Activated CD4-positive, alpha-beta T cell treated with anti-CD3 and anti-CD28 coated beads for 4 hours (primary cell): ENCODE measurements at regions not wholly inside any gene's neighbourhood (a gene's known extent, or its start where the extent isn't known, plus 50 kb on each side); places are given as distances from the start of the nearest gene placed in this dataset.

Experiments
- DNase-seq, 2 donors: peaks; one replicate each; pipeline ENCODE4 v3.0.0-alpha.2; 2020

DNA sequence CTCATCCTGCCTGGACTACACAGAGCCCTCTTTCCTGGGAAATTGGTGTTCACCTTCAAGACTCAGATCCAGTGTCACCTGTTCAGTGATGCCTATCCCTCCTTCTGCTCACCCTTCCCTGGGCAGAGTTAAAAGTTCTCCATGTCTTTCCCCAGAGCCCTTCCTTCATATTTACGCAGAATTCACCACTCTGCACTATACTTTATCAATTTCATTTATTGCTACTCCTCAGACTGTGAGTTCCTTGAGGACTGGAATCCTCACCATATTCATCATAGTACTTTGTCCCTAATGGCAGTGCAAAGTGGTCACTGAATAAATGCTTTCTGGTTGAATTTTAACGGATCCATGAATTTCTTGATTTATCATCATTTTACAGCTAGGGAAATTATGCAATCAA, 300.0 kb downstream of the CHRM3 start:
- DNase-seq = no peak

DNA sequence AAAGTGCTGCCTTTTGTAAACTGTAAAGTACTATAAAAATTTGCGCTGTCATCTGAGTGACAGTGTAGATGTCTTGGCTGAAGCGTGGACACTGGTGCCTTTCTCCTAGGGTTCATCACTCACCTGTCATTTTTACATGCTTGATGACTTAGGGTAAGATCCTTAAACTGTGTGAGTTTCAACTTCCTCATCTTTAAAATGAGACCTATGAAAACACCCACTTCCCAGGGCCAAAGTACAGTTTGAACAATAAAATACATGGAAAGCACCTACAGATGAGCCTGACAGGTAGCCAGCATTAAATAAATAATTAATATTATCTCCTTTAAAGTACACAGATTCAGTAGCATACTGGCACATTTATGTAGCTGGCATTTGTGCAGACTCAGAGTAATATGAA, 309.9 kb downstream of the CHRM3 start:
- DNase-seq = no peak

DNA sequence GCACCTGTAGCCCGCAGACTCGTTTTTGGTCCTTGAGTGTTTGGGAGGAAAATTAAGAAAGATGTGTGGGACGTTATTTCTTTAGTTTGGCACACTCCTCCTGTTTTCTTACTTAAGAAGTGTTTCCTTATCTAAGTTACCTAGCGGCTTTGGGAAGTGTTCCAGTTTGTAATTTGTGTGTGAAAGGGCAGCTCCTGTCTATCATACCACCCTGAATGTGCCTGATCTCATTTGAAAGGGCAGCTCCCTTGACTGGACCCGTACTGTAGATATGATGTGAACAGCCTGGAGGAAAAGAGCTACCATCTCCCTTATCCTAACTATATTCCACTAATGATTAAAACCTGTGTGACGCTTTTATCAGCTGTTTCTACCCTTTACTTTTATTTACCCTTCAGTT, 314.3 kb downstream of the CHRM3 start:
- DNase-seq = no peak

DNA sequence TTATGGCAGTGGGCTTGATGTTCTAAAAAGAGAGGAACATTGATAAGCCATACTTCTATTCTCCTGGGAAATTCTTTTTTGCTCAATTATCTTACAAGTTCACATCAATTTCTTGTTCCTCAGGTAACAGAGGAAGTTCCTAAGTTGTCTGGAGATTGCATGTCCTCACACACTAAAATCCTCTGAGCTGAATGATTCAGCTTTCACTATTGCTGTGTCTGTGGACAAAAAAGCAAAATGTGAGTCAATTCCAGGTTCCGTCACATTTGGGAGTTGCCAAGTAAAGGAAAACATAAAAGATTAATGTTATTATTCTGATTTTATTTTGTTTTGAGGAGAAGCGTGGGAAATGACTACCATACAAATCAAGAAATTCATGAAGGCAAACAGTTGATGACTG, 316.7 kb downstream of the CHRM3 start:
- DNase-seq = no peak

DNA sequence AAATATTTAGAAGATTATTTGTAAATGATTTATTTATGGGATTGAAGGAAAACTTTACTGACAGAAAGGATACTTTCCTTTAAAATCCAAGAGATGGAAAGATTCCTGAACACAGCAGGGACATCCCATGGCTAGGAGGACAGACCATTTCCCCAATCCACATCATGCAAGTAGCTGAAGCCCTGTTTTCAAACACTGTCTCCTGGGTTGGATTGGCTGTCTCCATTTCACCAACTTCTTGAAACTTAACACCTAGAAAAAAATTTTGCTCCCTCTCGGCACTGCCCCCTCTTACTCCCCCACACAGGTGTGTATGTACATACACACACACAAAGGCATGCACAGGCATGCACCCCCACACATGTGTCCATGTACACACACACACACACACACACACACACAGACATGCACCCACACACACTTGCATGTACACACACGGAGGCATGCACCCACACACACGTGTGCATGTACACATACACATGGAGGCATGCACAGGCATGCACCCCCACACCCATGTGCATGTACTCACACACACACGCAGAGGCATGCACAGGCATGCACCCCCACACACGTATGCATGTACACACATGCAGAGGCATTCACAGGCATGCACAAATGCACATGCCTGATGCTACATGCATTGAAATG, 320.0 kb downstream of the CHRM3 start:
- no peak for DNase-seq

DNA sequence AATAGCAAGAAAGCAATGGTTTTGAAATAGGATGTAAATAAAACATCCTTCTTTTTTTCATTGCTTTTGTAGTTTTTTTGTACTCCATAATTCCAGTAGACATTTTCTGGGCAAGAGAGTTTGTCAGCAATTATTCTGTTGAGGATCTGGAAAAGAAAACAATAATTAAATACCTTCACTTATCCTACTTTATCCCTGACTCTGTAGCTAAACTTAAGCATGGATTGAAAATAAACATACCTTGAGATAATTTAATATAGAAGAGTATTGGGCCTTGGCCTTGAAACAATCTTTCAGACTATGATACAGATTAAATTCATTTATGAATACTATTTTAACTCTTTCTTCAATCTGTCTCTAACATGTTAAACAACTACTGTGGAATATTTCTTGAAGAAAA, 321.2 kb downstream of the CHRM3 start:
- DNase-seq = no peak

DNA sequence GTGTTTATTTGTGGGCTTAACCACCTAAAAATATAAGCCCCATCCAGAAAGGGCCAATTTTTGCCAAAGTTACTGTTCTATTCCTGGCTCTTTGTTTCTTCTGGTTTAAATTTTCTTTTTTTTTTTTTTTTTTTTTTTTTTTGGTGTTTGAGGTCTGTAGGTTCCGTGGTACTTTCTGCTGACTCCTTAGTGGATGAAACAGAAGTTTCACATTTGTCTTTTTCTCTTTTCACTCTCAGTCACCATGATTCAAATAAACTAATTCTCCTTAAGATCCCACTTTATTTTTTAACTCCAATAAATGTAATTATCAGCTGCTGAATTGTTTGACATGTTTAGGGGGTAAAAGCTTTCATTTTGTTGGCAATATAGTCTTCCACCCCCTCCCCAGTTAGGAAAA, 322.3 kb downstream of the CHRM3 start:
- DNase-seq = no peak

DNA sequence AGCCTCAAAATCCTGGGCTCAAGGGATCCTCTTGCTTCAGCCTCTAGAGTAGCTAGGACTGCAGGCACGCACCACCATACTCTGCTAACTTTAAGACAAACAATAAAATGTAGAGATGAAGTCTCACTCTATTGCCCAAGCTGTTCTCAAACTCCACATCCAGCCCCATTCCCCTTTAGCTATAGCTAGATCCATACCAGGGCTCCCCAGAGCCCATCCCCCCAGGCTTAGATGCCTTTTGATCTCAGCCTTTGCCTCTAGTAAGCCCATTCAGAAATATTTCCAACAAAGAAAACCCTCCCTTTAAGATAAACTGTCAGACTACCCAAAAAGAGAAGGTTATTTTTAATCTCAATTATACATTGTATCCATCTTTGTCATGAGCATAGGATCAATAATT, 325.4 kb downstream of the CHRM3 start:
- no peak for DNase-seq

DNA sequence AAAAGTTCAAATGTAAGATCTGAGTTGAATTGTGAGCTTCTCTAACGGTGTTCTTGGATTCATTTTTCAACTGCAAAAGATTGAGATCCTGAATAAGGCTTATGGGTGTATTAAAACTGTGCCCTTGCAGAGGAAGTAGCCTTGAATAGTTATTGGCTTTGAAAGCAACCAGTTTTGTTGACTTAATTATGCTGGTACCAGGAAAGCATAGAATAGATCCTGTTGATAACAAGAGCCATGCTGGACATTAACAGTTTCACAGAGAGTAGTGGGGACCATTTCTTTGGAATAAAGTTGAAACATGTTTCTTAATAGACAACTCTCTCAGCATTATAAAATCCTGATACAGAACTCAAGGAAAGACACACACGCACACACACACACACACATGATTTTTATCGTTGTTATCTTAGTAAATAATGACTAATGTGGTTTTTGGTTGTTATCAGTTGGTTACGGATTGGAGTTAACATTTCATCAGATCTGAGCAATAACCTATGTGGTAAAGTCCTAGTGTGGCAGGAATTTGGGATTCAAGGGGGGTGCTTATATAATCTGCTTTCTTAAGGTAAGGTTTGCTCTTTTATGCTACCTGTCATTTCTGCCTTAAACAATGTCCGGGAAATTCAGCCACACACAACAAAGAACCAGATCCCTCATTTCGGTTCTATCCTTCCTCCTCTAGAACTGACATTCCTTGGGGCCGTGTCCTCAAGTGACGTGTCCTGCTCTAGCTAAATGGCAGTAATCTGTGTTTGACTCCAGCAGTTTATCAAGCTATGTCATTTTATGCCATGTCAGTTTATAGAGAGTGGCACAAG, 330.9 kb downstream of the CHRM3 start:
- DNase-seq = no peak

DNA sequence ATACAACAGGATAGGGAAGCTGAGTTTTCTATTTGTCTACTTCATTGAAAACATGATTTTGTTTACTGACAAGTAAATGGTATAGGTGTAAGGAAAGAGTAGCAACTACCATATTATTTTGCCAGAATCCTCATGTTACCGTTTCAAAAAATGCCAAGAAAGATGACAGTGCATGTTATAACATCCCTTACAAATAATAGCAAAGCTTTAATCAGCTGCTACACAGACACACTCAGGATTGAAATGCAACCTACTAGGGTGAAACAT, 331.5 kb downstream of the CHRM3 start:
- no peak for DNase-seq

DNA sequence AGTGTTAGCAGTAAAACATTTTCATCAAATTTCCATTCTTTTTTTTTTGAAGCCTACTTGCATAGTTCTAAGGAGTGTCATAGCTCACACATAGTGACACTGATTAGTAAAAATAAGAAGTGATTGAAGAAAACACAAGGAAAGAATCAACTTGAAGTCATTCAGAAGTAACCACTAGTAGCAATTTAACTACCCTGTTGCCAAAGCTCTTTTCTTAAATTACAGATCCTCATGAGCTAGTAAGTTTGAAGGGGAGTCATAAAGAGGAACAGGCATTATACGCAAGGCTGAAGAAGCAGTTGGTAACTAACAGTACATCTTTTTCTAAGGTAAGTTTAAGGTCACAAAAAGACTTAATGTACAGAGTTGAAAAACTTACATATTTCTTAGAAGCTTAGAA, 332.2 kb downstream of the CHRM3 start:
- no peak for DNase-seq

DNA sequence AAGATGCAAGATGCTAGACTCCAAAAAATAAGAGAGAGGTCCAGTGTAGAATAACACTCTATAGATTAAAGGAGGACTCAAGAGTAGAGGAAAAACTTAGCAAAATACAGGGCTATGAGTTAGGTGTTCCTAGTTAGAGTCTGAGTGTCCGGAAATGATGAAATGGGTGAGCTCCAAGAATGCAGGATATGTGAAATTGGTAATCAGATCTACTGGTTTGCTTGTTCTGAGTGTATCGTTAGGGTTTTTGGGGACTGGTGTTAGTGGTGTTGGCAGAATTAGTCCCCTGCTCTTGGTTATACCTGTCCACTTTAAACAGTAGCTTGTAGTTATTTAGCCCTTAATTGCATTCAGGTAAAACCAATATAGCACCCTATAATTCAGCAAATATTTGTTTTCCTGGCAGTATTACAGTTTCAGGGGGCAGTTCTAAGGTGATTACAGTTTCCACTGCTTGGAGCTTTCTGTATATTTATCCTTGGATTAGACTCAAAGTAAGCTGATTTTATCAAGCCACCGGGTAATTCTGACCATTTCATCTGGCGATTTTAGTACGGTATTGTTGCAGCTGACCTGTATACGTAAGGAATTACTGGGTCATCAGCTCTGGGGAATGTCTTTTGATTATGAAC, 332.7 kb downstream of the CHRM3 start:
- peak; percentile 27 to 34 for DNase-seq

DNA sequence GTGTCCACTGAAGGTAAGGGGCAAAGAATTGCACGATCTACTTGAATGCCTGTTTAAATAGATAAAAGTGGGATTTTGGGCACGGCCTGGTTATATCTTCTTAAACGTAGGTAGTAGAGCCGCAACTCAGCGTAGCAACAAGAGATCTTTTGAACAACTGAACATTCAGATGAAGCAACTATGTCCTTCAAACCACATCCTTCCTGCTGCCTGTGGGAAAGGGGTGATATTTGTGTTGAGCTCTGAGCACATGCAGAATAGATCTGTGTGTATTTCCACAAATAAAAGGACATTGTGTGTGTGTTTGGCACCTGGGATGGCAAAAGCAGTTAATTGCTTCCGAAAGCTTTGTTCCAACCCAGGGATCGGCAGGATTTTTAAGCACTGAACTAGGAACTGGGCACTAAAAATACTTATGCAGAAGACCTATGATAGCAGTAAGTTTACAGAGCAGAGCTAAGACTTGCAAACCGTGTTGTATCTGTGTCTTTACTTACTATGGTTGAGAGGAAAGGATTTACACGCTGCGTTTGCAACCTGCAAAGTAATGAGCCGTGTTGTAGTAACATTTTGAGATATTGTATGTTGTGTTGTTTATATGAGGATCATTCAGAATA, 333.4 kb downstream of the CHRM3 start:
- DNase-seq = peak; percentile 43 to 46

DNA sequence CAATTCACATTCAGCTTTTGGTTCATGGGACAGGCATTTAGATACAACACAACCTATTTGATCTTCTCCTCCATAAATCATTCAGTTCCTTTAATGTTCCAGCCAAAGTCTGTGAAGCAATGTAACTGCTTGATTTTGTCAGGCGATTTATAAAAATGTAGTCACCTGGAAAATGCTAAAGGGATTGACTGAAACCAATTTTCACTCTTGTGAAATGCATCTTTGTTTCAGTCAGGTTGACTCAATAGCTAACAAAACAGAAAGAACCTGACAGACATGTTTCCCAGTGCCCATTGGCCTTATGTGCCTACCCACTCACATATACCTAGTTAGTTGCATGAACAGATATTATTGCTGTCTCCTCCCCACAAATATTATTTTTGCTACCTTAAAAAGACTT, 335.7 kb downstream of the CHRM3 start:
- no peak for DNase-seq

DNA sequence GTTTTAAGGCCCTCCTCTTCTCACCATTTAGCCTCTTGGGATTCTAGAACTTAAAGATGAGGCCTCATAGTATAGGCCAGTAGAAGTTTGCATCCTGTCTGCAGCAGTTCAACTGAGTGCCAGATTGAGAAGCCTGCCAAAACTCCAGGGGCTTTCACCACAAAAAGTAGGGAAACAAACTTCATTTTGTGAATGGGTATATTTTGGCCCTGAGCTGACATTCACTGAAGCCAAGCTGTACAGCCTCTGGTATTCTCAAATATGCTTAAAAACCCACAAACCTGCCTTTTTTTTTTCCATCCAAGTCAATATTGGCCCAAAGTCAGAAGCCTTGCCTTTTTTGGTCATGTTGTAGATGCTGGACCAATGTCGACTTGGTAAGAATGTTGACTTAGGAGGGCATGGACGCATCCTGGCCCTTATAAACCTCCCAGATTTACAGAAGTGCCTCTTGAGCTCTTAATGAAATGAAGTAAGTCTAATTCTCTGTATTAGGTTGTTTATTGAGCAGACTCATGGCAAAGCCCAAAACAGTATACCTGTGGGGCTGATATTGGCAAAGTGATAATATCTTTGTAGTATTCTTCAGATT, 337.5 kb downstream of the CHRM3 start:
- DNase-seq = no peak

DNA sequence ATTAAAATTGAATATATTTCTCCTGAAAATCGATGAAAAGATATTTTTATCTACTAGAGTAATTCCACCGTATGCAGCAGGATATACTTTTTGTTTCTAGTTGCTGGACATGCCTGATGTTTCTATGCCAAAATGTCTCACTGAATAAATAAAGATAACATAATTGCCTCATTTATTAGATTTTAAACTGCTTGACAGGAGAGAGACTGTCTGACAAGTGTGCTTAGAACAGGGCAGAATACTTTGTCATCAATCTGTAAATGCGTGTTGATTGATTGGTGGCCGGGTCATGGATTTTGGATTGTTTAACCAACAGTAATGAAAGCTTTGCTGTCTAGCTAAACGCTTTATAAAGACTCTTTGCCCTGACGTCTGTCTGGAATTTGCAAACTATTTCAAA, 339.0 kb downstream of the CHRM3 start:
- no peak for DNase-seq

DNA sequence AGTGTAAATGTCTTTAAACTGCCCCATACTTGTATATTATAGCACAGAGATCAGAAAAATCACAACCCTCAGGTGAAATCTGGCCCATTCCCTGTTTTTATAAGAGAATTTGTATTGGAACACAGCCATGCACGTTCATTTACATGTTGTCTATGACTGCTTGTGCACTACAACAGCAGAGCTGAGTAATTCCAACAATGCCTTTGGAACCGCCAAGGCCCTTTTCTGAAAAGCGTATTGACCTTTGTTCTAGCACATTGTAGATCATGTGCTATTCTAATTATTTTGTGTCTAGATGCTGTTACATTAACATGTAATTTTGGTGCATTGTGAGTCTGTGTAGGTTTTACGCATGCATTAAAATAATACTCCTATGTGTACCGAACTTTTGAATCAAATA, 339.6 kb downstream of the CHRM3 start:
- DNase-seq = no peak

DNA sequence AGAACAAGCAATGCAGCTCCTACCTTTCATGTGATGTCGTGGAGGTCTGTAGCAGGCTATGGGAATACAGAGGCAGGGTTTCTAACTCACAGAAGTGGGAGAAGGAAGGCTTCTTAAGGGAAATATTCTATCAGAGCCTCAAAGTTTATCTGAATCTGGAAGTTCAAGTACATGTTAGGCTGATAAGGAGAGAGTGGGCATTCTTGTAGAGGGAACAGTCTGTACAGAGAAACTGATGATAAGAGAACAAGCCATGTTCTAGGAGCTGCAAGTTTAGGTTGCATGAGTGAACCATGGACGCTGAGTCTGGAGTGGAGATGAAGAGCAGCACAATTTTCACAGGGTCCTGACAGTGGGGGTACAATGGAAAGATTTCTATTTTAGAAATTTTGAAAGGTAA, 344.0 kb downstream of the CHRM3 start:
- DNase-seq = no peak

DNA sequence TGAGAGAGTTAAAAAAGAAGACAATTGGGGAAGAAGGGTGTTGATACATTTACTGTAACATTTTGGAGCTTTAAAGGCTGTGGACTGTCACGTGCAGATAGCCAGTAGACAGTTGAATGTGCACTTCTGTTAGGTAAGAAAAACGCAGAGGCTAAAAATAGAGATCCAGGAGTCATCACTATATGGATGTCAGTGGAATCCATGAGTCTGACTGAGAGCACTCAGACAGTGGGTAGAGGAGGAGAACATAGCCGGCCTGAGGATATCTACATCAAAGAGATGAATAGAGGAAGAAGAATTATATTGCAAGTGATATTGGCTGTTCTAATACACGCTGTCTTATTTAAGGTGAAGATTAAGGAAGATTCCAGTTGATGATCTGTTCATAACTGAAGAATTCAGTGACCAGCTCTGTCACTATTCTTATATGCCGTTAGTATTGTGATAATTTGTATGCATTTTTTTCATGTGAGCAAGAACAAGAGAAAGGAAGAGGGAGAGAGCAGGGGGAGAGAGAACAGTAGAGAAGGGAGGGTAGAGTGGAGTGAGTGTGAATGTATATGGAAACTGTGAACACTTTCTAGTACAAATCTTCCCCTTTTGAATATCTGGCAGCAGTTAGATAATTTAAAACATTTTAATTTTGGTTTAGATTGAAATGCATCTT, 344.8 kb downstream of the CHRM3 start:
- no peak for DNase-seq

DNA sequence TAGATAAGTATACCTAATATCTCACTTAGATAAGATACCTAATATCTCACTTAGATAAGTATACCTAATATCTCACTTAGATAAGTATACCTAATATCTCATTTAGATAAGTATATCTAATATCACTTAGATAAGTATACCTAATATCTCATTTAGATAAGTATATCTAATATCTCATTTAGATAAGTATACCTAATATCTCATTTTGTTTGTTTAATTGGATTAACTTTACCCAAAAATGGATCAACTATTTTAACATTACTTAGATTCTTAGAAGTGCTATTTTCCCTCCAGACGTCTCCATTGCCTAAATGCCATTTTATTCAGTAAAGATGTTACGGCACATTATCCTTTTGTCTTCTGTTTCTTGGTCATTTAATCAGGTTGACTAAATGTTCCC, 346.4 kb downstream of the CHRM3 start:
- DNase-seq = no peak

DNA sequence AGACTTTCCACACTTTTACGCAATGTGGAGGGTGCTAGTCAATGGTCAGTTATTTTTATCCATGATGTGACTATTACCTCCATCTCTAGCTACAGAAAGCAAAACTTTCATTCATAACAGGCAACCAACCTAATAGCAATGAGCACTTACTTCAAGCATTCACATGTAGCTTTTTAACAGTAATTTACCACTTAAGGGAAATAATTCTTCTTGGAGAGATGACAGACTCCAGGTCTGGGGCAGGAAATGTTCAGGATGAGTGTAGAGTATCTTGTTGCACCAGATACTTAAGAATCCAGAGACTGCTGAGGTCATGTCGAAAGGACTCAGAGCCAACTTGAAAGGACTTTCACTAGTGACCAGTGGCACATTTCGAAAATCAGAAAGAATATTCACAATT, 347.6 kb downstream of the CHRM3 start:
- DNase-seq = no peak

DNA sequence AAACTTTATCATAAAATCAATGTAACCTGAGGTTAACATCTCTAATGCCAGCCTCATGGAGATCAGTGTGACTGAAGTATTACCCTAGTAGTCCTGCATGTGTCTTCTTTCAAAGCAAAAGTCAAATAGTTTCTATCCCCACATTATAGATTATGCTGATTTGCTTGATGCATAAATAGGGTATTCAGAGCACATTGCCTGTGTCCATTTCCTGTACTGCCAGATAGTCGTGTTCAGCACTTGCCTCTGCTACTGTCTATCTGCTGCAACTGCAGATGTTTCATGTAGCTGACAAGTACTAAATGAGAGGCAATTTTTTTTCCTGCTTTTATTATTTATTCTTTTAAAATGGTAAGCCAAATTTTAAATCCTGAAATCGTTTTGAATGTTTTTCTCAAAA, 348.7 kb downstream of the CHRM3 start:
- no peak for DNase-seq

DNA sequence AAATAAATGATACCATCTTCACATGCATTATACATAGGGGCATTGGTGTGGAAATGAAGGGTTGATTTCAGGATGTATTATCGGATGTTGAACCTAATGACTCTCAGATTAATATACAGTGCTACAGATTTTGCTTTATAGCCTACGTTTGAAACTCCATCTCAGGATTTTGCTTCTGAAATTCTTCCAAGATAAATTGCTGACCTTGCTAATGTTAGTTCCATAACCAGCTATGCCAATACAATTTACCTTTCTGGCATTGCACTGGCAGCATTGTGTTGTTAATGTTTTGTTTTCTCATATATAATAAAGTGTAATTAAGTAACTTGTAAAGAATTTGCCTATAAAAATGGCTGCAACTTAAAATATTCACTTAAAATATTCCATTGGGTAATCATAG, 350.1 kb downstream of the CHRM3 start:
- no peak for DNase-seq
